ENCODE measurements at regions not wholly inside any gene's neighbourhood (a gene's known extent, or its start where the extent isn't known, plus 50 kb on each side); places are given as distances from the start of the nearest gene placed in this dataset.

- TF ChIP-seq, protein P1, sequence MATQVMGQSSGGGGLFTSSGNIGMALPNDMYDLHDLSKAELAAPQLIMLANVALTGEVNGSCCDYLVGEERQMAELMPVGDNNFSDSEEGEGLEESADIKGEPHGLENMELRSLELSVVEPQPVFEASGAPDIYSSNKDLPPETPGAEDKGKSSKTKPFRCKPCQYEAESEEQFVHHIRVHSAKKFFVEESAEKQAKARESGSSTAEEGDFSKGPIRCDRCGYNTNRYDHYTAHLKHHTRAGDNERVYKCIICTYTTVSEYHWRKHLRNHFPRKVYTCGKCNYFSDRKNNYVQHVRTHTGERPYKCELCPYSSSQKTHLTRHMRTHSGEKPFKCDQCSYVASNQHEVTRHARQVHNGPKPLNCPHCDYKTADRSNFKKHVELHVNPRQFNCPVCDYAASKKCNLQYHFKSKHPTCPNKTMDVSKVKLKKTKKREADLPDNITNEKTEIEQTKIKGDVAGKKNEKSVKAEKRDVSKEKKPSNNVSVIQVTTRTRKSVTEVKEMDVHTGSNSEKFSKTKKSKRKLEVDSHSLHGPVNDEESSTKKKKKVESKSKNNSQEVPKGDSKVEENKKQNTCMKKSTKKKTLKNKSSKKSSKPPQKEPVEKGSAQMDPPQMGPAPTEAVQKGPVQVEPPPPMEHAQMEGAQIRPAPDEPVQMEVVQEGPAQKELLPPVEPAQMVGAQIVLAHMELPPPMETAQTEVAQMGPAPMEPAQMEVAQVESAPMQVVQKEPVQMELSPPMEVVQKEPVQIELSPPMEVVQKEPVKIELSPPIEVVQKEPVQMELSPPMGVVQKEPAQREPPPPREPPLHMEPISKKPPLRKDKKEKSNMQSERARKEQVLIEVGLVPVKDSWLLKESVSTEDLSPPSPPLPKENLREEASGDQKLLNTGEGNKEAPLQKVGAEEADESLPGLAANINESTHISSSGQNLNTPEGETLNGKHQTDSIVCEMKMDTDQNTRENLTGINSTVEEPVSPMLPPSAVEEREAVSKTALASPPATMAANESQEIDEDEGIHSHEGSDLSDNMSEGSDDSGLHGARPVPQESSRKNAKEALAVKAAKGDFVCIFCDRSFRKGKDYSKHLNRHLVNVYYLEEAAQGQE (IDR thresholded peaks at IDR 0.05; ENCODE audit: low read depth) = no peak
- TF ChIP-seq RAD21 (IDR thresholded peaks at IDR 0.05; ENCODE audit: low read depth) (no peak), YY1 (IDR thresholded peaks at IDR 0.05; ENCODE audit: extremely low read depth, insufficient replicate concordance, low read depth, low read length) (no peak), CEBPB (IDR thresholded peaks at IDR 0.05; ENCODE audit: low read depth) (no peak), FOSL1 (IDR thresholded peaks at IDR 0.05; ENCODE audit: low read depth) (no peak), POLR2AphosphoS5 (IDR thresholded peaks at IDR 0.05; ENCODE audit: low read depth, low read length) (no peak)
- TF ChIP-seq, protein P2, sequence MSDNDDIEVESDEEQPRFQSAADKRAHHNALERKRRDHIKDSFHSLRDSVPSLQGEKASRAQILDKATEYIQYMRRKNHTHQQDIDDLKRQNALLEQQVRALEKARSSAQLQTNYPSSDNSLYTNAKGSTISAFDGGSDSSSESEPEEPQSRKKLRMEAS (IDR thresholded peaks at IDR 0.05) = no peak
Measured at GRCh38 chr6:40924839-40925238, 114.2 kb downstream of the UNC5CL start (continued).

GRCh38 chr6:40923880-40924279, 115.1 kb downstream of the UNC5CL start:
- H3K27ac ChIP-seq (ENCODE audit: low read depth, low read length) = no peak overlapping the region
- peaks cover 0 to 5% of the 10 kb centered on the region in 2 experiments; a peak in 1 of 4 replicates for H3K4me1 ChIP-seq (ENCODE audit: control insufficient read depth in 1 of 2, insufficient read depth in 2 of 2, low read length in 2 of 2)
- H3K9me3 ChIP-seq (ENCODE audit: control insufficient read depth in 1 of 2, insufficient read depth in 1 of 2, low read depth in 1 of 2, low read length in 2 of 2) = no peaks in the 10 kb centered on the region
- H3K36me3 ChIP-seq (ENCODE audit: control insufficient read depth in 1 of 2, insufficient read depth in 2 of 2, low read length in 2 of 2) = no peaks in the 10 kb centered on the region
- H3K9ac ChIP-seq (ENCODE audit: low read length) = no peak overlapping the region
- CTCF ChIA-PET = interaction anchor here (1.5 kb wide), 1 partner anchor 11 kb away, joined by 3 read pairs; no protein-coding TSS in a partner anchor
- no peaks in the 10 kb centered on the region for H3K9me2 ChIP-seq (ENCODE audit: insufficient read depth)
- DNase-seq (ENCODE audit: low read depth, low spot score) (no peak), ATAC-seq (no peak)
- H3K79me2 ChIP-seq (ENCODE audit: insufficient read depth, low read length) = no peaks in the 10 kb centered on the region
- no peak overlapping the region for H3K4me3 ChIP-seq (replicated peaks in 1 of 2; ENCODE audit: low read depth in 1 of 2, low read length in 2 of 2)
- H3K4me2 ChIP-seq (ENCODE audit: low read length) = no peak overlapping the region
- RAD21 ChIA-PET (ENCODE audit: low non-redundant PET in 1 of 2, low total read pairs in 2 of 2, uncharacterized antibody in 2 of 2, unreplicated experiment in 2 of 2) = no interaction called here
- POLR2A ChIA-PET = no interaction called here
- peaks cover 10% of the 10 kb centered on the region for H3K27me3 ChIP-seq (ENCODE audit: insufficient read depth, low read length)
- TF ChIP-seq CTCF (IDR thresholded peaks at IDR 0.05 in 2 of 3, conservative IDR thresholded peaks at IDR 0.05 in 1 of 3; ENCODE audit: borderline replicate concordance in 1 of 3, insufficient read depth in 1 of 3, low read depth in 2 of 3, low read length in 2 of 3) (no peak), FOSL1 (IDR thresholded peaks at IDR 0.05; ENCODE audit: low read depth) (no peak), CBX3 (IDR thresholded peaks at IDR 0.05; ENCODE audit: low read depth) (no peak), ELF1 (IDR thresholded peaks at IDR 0.05; ENCODE audit: borderline replicate concordance, low read depth) (no peak), RAD21 (IDR thresholded peaks at IDR 0.05; ENCODE audit: low read depth) (no peak), ZNF274 (IDR thresholded peaks at IDR 0.05; ENCODE audit: low read depth, low read length) (no peak), YY1 (IDR thresholded peaks at IDR 0.05; ENCODE audit: extremely low read depth, insufficient replicate concordance, low read depth, low read length) (no peak), SRF (IDR thresholded peaks at IDR 0.05; ENCODE audit: low read depth) (no peak), SP1 (IDR thresholded peaks at IDR 0.05; ENCODE audit: low read depth) (no peak), SIN3A (IDR thresholded peaks at IDR 0.05; ENCODE audit: low read depth) (no peak)
- TF ChIP-seq, protein P1 (IDR thresholded peaks at IDR 0.05; ENCODE audit: low read depth) = no peak
- TF ChIP-seq, protein P2 (IDR thresholded peaks at IDR 0.05) = no peak
- no peaks in the 10 kb centered on the region for H4K20me1 ChIP-seq (ENCODE audit: insufficient read depth)
- BruUV-seq (replicated peaks) = no TSS peak
- H2AFZ ChIP-seq (ENCODE audit: low read depth, low read length, poor library complexity, severe bottlenecking) = no peak overlapping the region
- intact Hi-C loops (cut with micrococcal nuclease) = no loop called here

Measured in HCT116 (cell line).